NCI-H446 (cell line): ENCODE measurements at regions not wholly inside any gene's neighbourhood (a gene's known extent, or its start where the extent isn't known, plus 50 kb on each side); places are given as distances from the start of the nearest gene placed in this dataset.

ENCODE experiments used
- DNase-seq, 2 experiments: peaks; one replicate each; lab custom pipeline; 2025; lab: John Stamatoyannopoulos, UW

DNA sequence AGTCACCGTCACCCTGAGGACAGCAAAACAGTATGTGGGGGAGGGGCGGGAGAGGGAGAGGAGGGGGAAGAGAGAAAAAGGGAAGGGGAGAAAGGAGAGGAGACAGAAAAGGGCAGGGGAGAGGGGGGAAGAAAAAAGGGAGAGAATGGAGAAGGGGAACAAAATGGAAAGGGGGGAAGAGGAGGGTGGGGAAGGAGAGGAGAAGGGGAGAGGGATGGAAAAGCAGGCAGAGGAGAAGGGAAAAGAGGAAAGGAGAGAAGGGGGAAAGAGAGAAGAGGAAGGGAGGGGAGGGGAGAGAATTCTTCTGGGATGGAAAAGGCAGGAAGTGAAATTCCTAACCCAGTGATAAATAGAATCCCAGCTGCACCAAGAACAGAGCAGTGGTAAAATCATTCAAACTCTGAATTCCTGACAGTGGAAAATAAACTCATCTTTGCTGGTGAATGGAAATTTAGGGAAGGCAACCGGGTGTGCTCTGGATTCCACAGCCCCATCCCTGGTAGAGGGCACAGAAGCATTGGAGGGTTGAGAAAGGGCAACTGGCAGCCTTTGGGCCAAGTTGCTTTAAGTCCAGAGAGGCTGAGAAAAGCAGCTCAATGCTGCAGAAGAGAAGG is 244.2 kb downstream of the BCOR start:
- DNase-seq, result no peak

DNA sequence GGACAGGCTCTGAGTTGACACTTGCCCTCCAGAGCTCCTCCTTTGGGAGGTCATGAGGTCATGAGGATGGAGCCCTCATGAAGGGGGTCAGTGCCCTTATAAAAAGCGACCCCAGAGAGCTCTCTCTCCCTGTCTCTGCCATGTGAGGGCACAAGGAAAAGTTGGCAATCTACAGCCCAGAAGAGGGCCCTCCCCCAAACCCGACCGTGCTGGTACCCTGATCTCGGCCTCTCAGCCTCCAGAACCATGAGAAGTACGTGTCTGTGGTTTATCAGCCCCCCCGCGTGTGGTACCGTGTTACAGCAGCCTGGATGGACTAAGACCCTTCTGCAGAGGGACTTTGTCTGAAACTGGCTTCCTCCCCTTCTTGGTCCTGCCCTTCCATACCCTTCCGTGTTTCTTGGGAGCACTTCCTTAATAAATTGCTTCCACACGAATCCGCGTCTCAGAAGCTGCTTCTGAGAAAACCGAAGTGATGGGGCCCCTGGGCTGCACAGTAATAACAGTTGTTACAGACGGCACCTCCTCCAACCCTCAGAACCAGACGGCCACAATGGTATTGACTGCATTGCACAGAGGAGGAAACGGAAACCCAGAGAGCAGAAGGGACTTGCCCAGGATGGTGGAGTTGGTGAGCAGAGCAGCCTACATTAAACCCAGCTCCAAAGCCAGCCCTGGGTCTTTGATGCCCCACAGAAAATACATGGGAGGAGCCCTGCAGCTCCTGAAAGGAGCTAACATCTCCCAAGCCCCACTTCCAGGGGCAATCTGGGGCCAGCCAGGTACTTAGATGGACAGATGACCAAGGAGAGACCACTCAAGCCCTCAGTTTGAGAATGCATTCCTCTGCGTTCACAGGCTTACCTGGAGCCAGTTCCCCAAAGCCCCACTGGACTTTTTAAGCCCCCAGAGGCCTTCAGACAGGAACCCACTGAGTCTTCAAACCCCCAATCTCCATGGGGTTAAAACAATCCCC is 242.7 kb downstream of the BCOR start:
- no peak for DNase-seq

DNA sequence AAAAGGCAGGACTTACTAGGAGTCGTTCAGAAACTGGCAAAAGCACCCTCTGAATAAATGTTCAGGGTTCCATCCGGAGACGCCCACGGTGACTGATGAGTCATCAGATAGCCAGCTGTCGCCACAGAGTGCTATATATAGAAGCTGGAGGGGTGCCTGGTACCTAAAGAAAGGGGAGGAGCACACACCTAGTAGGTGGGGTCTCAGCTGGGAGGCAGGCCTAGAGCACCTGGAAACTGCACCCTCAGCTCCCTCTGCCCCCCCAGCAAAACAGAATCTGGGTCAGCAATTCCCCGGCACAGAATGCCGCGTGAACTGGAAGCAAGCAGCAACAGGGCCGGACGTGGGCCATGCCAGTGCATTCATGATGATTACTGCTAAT is 242.0 kb downstream of the BCOR start:
- peak in 1 of 2 experiments; percentile 5 for DNase-seq

DNA sequence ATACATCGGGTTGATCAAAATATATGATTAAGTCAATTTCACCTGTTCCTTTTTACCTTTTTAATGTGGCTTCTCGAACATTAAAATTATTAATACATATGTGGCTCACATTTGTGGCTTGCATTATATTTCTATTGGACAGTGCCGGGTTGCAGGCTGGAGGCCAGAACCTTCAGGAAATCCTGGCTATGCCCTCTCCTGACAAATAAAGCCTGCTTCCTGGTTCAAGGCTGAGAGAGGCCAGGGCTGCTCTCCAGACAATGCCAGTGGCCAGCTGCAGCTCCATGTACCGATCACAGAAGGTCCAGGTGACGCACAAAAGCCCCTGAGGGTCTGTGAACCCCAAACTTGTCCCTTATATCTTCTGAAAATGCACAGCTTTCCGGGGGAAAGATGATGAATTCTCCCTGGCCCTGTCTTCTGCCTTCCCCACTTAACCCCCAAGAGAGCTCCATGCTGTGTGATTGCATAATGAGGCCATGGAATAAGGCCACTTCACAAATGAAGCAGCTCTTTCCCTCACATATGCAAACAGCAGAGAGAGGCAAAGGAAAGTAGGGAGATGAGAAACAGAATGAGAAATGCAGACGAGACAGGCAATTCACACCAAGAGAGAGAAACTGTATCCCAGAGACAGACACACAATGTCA is 241.2 kb downstream of the BCOR start:
- no peak for DNase-seq

DNA sequence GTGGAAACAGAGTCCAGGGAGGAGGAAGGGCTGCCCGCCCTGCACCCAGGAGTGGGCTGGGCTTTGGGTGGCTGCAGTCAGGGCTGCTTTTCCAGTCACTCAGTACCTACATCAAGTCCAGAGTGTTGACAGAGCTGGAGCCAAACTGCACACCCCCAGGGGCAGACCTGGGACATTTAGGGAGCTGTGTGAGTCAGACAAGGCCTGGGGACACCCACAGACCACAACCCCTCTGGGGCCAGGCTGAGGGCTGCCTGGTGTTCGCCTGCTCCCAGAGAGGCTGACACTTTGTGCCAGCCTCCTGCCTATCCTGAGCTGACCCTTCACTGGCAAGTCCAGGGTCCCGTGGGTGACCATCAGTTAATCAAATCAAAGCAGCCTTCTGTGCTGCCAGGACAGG is 240.0 kb downstream of the BCOR start:
- no peak for DNase-seq

DNA sequence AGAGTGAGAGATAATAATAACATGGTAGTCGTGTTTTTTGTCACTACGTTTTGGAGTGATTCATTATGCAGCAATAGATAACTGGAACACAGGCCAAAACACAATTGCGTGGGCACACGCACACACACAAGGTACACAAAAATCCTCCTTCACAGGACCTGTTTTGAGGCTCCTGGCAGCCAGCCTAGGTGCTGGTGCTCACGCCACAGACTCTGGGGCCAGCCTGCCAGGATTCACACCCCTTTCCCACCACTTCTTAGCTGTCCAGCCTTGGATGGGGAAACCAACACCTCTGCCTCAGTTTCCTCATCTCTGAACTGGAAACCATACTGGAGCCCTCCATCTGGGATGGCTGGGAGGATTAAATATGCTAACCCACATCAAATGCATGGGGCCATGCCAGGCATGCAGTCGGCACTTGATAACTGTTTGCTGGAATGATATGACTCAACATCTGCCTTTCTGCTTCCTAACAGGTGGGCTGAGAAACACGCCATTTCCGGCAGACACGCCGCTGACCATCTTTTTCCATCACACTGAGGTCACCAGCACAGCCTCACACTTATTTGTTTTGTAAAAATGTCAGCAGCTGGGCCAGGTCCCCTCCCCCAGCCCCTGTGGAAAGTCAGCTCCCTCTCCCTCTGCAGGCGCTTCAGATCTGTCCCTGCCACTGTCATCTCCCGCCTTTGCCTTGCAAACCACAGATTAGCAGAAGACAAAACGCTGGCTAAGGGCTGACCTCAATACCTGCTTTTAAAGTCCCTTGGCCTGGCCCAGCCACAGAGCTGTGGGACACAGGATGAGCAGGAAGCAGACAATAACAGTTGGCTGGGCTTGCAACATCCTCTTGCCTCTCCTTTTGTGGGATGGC is 237.5 kb downstream of the BCOR start:
- DNase-seq, result no peak

DNA sequence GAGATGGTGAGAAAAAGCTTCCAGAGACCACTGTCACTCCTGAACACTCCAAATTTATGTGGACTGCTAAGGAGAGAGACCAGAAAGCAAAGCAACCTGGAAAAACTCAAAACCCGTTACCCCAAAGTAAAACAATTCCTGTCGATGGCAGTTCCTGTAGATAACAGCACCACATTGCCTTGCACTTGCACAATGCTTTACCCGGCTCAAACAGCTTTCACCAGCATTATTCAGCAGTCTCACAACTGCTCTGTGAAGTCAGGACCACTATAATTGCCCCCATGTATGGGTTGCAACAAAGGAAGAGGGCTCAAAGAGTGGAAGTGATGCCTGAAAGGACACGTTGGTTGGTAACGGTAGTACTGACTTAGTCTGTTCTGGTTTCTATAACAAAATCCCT is 234.8 kb downstream of the BCOR start:
- DNase-seq, result no peak

DNA sequence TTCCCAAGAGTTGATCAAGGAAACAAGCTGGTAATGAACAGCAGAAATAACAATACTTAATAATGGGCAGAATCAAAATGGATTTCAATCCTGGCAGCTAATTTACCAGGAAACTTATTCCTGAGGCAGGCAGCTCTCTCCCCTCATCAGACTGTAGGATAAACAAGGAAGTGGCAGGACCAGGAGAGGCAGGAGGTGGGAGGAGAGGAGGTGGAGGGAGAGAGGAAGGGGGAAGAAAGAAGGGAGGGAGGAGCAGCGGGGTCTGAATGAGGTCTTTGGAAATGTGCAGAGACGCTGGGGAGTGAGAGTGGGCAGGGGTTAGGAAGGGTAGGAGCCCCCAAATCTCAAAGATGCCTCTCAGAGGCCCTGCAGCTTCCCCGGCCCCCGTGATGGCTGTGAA is 231.5 kb downstream of the BCOR start:
- DNase-seq, result no peak

DNA sequence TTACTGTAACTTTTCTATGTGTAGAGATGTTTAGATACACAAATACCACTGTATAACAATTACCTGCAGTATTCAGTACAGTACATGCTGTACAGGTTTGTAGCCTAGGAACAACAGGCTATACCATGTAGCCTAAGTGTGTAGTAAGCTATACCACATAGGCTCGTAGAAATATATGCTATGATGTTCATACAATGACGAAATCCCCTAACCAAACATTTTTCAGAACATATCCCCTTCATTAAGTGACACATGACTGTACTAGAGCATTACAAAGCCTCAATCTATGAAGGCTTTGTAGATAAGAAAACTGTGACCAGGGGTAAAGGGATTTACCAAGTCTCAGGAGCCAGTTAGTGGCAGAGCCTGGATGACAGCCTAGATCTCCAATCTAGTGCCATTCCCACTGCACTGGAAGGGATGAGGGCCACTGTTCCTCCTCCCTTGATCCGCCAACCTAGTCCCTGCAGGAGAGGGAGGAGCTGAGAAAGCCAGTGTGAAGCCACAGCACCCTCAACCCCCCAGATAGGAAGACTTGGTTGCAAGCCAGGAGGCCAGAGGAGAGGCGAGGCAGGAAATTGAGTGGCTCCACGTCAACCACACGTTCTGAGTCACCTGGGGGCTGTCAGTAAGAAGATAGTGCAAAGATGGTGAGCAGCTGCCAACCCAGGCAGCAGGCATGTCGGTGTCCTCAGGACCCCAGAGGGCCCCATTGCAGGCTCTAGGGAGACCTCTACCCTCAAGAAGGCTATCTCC is 227.7 kb downstream of the BCOR start:
- DNase-seq, result no peak

DNA sequence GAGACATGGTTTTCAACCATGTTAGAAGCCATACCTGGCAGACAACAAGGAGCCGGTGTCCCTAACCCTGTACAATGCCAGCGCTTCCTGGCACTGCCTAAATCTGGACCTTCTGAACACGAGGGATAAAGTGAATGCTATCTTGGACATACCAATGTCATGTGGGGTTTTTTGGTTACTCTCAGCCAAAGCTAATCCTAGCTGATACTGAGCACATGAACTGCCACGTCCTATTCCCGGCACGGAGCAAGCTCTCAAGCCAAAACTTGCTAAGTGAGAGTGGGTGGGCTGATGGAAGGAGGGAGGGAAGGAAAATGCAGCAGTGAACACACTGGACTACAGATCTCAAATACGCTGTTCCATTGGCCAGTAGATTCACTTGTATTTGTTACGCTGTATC is 226.1 kb downstream of the BCOR start:
- no peak for DNase-seq

DNA sequence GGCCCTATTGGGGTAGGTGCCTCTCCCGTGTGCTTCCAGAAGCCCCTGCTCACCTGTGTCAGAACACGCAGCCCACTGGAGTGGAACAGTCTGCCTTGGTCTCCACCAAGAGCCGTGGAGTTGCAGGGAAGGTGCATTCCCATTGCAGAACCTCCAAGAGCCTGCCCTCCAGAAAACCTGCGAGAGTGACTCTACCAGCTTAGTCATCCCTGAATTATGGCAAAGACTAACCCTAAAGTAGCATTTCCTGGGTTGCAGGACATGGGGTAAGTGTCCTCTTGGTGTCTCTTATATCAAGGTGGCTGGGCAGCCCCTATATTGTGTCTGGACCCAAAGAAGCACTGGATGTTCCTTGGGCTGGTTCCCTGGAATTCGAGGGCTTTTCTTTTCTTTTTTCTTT is 224.6 kb downstream of the BCOR start:
- DNase-seq, result no peak

DNA sequence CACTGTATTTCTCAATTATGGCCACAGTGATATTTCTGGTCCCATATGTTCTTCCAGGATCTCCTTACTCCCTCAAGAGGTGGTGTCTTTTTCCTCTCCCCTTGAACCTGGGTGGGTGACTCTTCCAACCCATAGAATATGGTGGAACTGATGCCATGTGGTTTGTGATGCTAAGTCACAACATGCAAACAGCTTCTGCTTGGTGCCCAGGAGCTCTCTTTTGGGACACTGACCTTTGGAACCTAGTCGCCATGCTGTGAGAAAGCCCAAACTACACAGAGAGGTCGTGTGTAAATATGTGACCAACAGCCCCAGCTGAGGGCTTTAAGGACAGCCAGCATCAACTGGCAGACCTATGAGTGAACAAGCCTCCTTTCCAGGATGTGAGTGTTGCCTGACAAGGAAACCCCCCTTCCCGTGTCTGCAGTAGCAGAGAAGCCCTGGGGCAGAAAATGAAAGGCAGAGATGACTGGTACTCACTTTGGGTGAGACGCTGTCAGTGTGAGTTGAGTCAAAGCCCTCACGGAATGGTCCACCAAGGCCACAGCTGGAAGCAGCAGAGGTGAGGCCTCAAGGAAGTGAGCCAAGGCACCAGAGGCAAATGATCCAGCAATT is 223.4 kb downstream of the BCOR start:
- no peak for DNase-seq

DNA sequence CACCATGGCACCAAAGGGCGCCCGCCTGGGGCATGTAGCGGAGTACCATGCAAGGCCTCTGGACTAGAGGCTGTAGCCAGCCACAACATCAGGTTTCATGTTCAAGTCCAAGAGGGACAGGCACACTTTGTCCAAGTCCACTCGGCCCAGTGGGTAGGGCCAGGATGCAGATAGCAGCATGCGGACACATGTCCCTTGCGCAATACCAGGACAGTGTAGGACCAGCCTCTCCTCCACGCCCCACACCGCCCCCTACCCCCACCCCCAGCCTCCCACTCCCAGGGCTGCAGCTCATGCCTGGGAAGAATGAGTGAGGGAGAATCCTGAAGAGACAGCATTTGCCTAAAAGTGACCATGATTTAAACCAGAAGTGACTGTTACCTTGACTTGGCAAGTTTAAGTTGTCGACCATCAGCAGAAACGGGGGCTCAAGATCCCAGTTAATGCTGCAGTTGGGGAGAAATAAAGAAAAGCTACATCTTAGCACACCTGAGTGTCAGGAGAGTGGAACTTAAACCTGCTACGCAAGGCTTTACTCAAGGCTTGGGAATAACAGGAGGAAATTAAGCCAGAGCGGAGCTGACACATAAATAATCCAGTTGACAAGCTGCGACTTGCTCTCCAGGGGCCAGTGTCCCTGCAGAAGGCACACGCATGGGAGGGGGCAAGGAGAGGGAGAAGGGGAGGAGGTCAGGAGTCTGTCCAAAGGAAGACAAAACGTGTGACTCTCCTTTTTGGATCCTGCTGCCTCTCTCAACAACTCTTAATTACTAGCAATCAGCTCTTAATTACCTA is 221.7 kb downstream of the BCOR start:
- DNase-seq, result no peak

DNA sequence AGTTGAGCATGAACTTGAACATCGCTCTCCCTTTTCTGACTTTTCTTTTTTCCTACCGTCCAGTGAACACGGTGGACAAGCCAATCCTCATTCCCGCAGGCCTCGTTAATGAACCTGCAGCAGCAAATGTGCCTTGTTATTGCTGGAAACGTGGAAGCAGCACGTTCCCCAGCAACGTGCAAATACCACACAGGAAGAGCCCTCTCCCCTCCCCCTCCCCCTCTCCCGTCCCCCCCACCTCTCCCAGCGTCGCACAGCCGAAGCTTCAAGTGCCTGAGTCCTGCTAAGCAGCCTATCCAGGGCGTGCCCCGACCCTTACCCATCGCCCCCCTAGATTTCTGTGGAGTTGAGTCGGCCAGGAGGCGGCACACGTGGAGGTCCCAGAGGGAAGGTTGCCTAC is 219.9 kb downstream of the BCOR start:
- no peak for DNase-seq

DNA sequence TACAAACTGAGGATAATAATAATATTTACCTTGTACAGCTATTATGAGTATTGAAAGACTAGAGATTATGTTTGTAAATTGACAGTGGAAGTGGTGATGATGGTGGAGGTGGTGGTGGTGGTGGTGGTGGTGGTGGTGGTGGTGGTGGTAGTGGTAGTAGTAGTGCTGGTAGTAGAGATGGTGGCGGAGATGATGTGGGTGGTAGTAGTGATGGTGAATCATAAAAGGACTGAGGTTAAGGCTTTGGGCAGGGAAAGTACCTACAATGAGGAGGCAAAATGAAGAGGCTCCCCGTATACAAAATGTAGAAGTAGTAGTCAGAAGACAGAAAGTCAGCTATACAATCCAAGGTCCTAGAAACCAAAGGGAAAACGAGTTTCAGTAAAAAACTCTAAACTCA is 214.1 kb downstream of the BCOR start:
- DNase-seq, result no peak

DNA sequence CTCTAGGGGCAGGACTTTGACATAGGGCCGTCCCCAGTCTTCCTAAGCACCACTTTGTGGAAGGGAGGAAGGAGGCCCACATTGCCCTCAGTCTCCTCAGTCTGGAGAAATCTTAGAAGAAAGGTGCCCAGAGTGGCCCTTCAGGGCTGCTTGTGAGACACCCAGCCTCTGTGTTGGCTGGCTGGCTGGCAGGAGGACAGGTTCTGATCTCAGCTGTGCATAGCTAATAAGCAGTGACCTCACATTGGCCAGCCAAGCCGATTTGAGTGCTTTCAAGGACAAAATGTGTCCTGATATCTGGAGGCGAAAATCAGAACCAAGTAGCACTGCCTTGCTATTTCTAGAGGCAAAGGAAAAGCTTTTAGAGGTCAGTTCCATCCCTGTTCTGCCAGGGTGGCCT is 211.5 kb downstream of the BCOR start:
- DNase-seq, result no peak

DNA sequence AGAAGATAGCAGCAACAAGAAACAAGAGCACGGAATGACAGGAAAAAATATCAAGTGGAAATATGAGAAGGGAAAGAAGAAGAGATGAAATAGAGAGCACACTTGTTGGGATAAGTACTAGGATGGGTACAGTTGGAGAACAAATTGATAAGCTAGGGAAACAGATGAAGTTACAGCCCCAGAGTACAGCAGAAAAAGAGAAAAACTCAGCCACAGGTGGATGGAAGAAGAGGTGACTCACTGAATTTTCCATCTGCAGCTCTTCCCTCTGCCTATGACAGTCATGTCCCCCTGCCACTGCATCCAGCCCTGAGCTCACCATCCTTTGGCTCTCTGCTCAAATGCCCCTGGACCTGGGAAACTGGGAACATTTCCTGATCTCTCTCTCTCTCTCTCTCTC is 209.0 kb downstream of the BCOR start:
- DNase-seq, result no peak

DNA sequence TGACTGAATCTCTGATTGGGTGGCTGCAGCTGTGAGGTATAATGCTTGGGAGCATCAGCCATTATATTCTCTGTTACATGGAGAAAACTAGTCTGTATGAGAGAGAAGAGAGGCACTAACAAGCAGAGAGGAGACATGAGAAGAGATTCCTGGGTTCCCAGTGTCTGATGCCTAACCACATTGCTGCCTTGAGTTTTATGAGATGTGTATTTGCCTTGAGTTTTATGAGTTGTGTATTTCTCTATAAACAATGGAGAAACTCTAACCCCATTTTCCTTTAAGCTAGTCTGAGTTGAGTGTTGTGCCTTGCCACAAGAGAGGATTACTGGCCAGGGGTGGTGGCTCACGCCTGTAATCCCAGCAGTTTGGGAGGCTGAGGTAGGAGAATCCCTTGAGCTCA is 208.1 kb downstream of the BCOR start:
- no peak for DNase-seq

DNA sequence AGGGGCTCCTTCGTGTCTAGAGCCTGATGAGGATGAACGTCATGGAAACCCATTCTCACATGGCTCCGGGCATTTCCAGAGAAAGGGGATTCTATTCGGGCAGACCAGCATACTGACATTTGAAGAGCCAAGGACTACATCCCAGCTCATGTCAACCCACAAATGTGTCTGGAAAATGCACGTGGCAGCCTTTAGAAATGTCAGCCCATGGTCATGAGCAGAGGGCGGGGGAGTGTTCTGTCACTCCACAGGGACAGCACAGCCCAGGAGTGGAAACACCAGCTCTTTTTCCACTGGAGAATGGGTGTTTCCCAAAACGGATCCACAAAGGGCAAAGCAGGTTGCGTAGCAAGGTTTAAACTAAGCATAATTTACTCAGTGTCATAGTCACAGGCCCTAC is 207.0 kb downstream of the BCOR start:
- no peak for DNase-seq

DNA sequence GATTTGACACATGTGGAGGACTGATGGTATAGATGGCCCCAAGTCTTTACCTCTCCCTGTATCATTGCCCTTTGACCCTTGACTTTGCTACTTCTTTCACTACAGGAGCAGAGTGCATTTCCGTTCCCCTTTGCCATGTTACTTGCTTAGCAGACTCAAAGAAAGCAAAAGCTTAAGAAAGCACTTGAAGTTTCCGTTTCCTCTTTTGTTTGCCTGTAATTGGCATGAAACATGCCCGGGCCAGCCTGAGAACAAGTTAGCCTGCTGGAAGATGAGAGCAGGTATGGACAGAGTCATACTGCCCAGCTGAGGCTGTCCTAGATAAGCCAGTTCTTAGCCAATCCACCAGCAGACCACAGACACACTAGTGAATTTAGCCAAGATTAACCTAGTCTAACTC is 206.0 kb downstream of the BCOR start:
- no peak for DNase-seq
